ENCODE measurements at regions not wholly inside any gene's neighbourhood (a gene's known extent, or its start where the extent isn't known, plus 50 kb on each side); places are given as distances from the start of the nearest gene placed in this dataset.
A peak's percentile ranks its signal among the peaks of the same experiment; 100 is the strongest.

DNA sequence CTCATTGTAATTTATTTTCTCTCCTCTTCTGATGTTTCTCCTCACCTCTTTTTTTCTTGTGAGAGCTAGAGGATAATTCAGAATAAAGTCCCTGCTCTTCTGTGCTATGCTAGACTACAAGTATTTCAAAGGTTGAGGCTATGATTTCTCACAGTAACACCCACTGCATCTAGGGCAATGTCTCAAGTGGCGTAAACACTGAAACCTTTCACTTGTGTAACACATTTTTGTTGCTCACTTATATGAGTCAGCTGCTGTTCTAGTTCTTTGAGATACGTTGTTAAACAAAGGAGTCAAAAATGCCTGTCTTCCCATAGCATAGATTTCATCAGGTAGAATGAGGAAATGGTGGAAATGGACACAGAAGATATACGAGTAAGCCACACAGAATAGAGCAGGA, 305.1 kb upstream of the PITRM1 start:
- DNase-seq (no peak), ATAC-seq (no peak)
- no peaks in the 10 kb centered on the region for H3K9me3 ChIP-seq
- no peaks in the 10 kb centered on the region for H3K36me3 ChIP-seq
- no peak overlapping the region for H3K4me3 ChIP-seq
- intact Hi-C loops (cut with DNase I) = no loop called here
- peaks cover 0 to 19% (median 7%) of the 10 kb centered on the region in 12 donors for H3K4me1 ChIP-seq
- TF ChIP-seq, protein P1, sequence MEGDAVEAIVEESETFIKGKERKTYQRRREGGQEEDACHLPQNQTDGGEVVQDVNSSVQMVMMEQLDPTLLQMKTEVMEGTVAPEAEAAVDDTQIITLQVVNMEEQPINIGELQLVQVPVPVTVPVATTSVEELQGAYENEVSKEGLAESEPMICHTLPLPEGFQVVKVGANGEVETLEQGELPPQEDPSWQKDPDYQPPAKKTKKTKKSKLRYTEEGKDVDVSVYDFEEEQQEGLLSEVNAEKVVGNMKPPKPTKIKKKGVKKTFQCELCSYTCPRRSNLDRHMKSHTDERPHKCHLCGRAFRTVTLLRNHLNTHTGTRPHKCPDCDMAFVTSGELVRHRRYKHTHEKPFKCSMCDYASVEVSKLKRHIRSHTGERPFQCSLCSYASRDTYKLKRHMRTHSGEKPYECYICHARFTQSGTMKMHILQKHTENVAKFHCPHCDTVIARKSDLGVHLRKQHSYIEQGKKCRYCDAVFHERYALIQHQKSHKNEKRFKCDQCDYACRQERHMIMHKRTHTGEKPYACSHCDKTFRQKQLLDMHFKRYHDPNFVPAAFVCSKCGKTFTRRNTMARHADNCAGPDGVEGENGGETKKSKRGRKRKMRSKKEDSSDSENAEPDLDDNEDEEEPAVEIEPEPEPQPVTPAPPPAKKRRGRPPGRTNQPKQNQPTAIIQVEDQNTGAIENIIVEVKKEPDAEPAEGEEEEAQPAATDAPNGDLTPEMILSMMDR (IDR thresholded peaks at IDR 0.05) = no peak
- no peak for TF ChIP-seq POLR2A (IDR thresholded peaks at IDR 0.05)
- H3K27me3 ChIP-seq = no peaks in the 10 kb centered on the region
- 53 to 60% (median 56%) methylated on average over 3 of the region's 3 CpGs for WGBS, 4 donors
- no peak overlapping the region for H3K27ac ChIP-seq

DNA sequence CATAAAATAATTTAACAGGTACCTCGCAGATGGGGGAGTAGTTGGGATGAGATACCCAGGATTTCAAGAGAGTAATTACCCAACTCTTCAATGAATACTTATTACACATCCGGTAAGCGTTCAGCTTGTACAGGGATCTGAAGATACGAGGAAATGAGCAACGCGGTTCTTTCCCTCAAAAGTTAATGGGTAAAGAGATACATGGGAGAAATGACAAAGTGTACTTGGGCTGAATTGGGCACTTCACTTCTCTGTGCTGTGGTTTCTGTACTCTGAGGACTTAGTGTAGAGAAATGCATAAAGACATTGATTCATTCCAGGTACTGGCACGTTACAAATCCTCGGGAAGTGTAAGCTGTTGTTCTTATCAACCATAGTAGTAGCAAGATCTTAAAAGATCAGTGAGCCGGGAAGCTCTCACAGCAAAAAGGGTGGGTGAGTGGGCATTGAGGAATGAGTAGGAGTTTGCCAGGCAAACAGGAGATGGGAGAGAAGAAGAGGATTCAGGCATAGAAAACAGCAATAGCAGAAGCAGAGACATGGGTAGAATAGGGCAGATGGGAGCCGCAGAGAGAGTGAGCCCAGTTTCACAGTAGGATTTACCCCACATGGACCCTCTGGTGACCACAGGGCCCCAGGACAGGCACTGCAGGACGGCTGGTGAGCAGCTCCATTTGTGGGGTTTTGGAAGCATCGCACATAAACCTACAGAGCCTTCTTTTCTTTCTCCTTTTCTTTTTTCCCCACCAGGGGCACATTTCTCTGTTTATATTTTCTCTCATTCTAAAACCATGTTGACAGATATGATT, 304.3 kb upstream of the PITRM1 start:
- Histone ChIP-seq H3K36me3 (no peaks in the 10 kb centered on the region), H3K27me3 (no peaks in the 10 kb centered on the region), H3K4me3 (no peak overlapping the region), H3K4me1 (peaks cover 0 to 20% (median 4%) of the 10 kb centered on the region in 12 donors), H3K9me3 (no peaks in the 10 kb centered on the region), H3K27ac (peak overlapping the region in 1 of 12 donors; percentile 22)
- WGBS, 4 donors = 92 to 96% (median 94%) methylated on average over 12 of the region's 12 CpGs
- ATAC-seq (no peak), DNase-seq (no peak)
- TF ChIP-seq, protein P1 (IDR thresholded peaks at IDR 0.05) = no peak
- no peak for TF ChIP-seq POLR2A (IDR thresholded peaks at IDR 0.05)
- intact Hi-C loops (cut with DNase I) = no loop called here

DNA sequence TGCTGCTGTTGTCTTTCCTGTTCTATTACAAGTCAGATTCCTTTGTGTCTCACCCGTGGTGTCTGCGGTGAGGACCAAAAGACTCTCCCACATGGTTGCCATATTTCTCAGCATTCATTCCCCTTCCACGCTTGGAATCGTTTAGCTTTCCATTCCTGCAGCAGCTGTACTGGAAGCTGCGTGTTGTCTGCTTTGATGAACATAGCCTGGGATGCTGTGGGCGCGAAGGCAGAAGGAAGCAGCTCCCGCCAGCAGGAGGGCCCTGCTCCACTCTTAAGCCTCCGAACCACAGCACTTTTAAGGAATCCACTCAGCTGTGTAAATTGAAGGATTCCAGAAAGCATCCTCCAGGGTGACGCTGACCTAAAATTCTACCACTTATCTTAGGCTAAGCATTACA, 303.6 kb upstream of the PITRM1 start:
- 87 to 92% (median 89%) methylated on average over 10 of the region's 10 CpGs for WGBS, 4 donors
- H3K27ac ChIP-seq = peak overlapping the region in 1 of 12 donors; percentile 22
- DNase-seq (no peak), ATAC-seq (no peak)
- intact Hi-C loops (cut with DNase I) = no loop called here
- H3K36me3 ChIP-seq = no peaks in the 10 kb centered on the region
- peaks cover 0 to 27% (median 10%) of the 10 kb centered on the region in 12 donors for H3K4me1 ChIP-seq
- H3K27me3 ChIP-seq = no peaks in the 10 kb centered on the region
- TF ChIP-seq POLR2A (IDR thresholded peaks at IDR 0.05) = no peak
- TF ChIP-seq, protein P1 (IDR thresholded peaks at IDR 0.05) = no peak
- H3K9me3 ChIP-seq = no peaks in the 10 kb centered on the region
- H3K4me3 ChIP-seq = no peak overlapping the region

DNA sequence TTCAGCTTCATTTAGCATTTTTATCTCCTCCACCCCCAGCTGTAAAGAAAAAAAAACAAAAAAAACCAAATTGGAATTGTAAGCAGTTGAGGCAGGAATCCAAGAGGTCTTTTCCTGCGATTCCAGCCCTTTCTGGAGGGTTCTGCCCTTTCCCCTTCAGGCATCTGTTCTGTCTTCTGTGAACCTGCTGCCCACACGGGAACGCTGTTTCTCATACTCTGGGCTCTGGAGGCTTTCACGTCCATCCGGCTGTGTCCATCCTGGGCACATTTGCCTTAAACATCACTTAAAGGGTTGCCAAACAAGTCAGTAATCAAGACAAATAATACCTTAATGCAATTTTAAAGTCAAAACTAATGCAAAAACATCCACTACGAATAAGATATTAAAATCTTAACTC, 302.8 kb upstream of the PITRM1 start:
- ATAC-seq (no peak), DNase-seq (no peak)
- WGBS, 4 donors = 71 to 83% (median 78%) methylated on average over 6 of the region's 6 CpGs
- no peaks in the 10 kb centered on the region for H3K36me3 ChIP-seq
- TF ChIP-seq, protein P1 (IDR thresholded peaks at IDR 0.05) = no peak
- no peak for TF ChIP-seq POLR2A (IDR thresholded peaks at IDR 0.05)
- no peak overlapping the region for H3K27ac ChIP-seq
- no peaks in the 10 kb centered on the region for H3K9me3 ChIP-seq
- no peak overlapping the region for H3K4me3 ChIP-seq
- H3K4me1 ChIP-seq = peaks cover 0 to 29% (median 11%) of the 10 kb centered on the region in 12 donors
- intact Hi-C loops (cut with DNase I) = no loop called here
- H3K27me3 ChIP-seq = no peaks in the 10 kb centered on the region

Measured in heart left ventricle (tissue), 16 donors.